Hepatocyte (in vitro differentiated cells): ENCODE measurements at regions not wholly inside any gene's neighbourhood (a gene's known extent, or its start where the extent isn't known, plus 50 kb on each side); places are given as distances from the start of the nearest gene placed in this dataset.

Experiments
- CTCF ChIP-seq: fragments of 200-600 bp; sonication (generic); IDR thresholded peaks from 2 replicates; pipeline ENCODE4 v1.5.1; 2016; ENCODE audit warnings: antibody characterized with exemption, mild to moderate bottlenecking; ENCODE audit not compliant: poor library complexity
- EZH2 ChIP-seq: fragments of 200-600 bp; sonication (generic); IDR thresholded peaks from 2 replicates; pipeline ENCODE4 v1.6.1; 2016; ENCODE audit warnings: antibody characterized with exemption, mild to moderate bottlenecking, borderline replicate concordance
- EZH2phosphoT487 ChIP-seq: fragments of 200-600 bp; sonication (generic); IDR thresholded peaks from one replicate; pipeline ENCODE4 v1.6.1; 2018; ENCODE audit warnings: antibody characterized with exemption, mild to moderate bottlenecking, low read depth, moderate library complexity; ENCODE audit not compliant: unreplicated experiment, severe bottlenecking

GRCh38 chr2:48844417-48845155 is 89.1 kb upstream of the LHCGR start:
- no peak for TF ChIP-seq CTCF
- no peak for TF ChIP-seq EZH2
- TF ChIP-seq EZH2phosphoT487 = no peak
